RWPE2 (cell line): ENCODE measurements at regions not wholly inside any gene's neighbourhood (a gene's known extent, or its start where the extent isn't known, plus 50 kb on each side); places are given as distances from the start of the nearest gene placed in this dataset.

Source experiments
- ATAC-seq: fragments of 200-7000 bp; cut with Tn5 transposase; 3 replicates; pipeline ENCODE4 v1.9.1; 2021; ENCODE audit warnings: low read depth
- DNase-seq: peaks from one replicate; pipeline ENCODE4 v3.0.0-alpha.2; 2020; ENCODE audit warnings: low spot score
- H3K27ac ChIP-seq: fragments of 450-650 bp; 2 replicates; pipeline ENCODE4 v1.5.1; 2017; ENCODE audit warnings: mild to moderate bottlenecking; ENCODE audit not compliant: poor library complexity, severe bottlenecking
- H3K27me3 ChIP-seq: fragments of 250-450 bp; sonication (Bioruptor Pico); 2 replicates; pipeline ENCODE4 v1.5.1; 2021; ENCODE audit warnings: mild to moderate bottlenecking, moderate library complexity; ENCODE audit not compliant: insufficient read depth, poor library complexity, severe bottlenecking
- H3K36me3 ChIP-seq: fragments of 250-450 bp; sonication (Bioruptor Pico); 2 replicates; pipeline ENCODE4 v1.5.1; 2020; ENCODE audit warnings: low read depth, mild to moderate bottlenecking, moderate library complexity
- H3K4me1 ChIP-seq: fragments of 250-450 bp; sonication (Bioruptor Pico); 2 replicates; pipeline ENCODE4 v1.5.1; 2021; ENCODE audit warnings: mild to moderate bottlenecking, moderate library complexity; ENCODE audit not compliant: insufficient read depth, poor library complexity, severe bottlenecking
- H3K4me3 ChIP-seq: fragments of 250-450 bp; sonication (Bioruptor Pico); 2 replicates; pipeline ENCODE4 v1.5.1; 2021; ENCODE audit warnings: mild to moderate bottlenecking, moderate library complexity; ENCODE audit not compliant: severe bottlenecking
- H3K9me3 ChIP-seq: fragments of 250-450 bp; sonication (Bioruptor Pico); 2 replicates; pipeline ENCODE4 v1.5.1; 2021; ENCODE audit warnings: mild to moderate bottlenecking, moderate library complexity; ENCODE audit not compliant: severe bottlenecking
- CTCF ChIP-seq: fragments of 450-650 bp; IDR thresholded peaks from one replicate; pipeline ENCODE4 v1.5.1; 2017; ENCODE audit warnings: mild to moderate bottlenecking, moderate library complexity; ENCODE audit not compliant: poor library complexity, severe bottlenecking

GRCh38 chr4:164192844-164193243 is 561.1 kb upstream of the SMIM31 start:
- no peaks in the 10 kb centered on the region for H3K4me1 ChIP-seq
- H3K4me3 ChIP-seq = no peak overlapping the region
- H3K27me3 ChIP-seq = no peaks in the 10 kb centered on the region
- no peaks in the 10 kb centered on the region for H3K9me3 ChIP-seq
- no peak overlapping the region for H3K27ac ChIP-seq
- H3K36me3 ChIP-seq = no peaks in the 10 kb centered on the region
- DNase-seq (no peak), ATAC-seq (no peak)
- TF ChIP-seq CTCF = no peak

GRCh38 chr4:164193676-164194075 is 560.3 kb upstream of the SMIM31 start:
- ATAC-seq (no peak), DNase-seq (no peak)
- H3K4me1 ChIP-seq = no peaks in the 10 kb centered on the region
- no peaks in the 10 kb centered on the region for H3K36me3 ChIP-seq
- H3K4me3 ChIP-seq = no peak overlapping the region
- TF ChIP-seq CTCF = no peak
- H3K9me3 ChIP-seq = no peaks in the 10 kb centered on the region
- H3K27ac ChIP-seq = no peak overlapping the region
- H3K27me3 ChIP-seq = no peaks in the 10 kb centered on the region

- ATAC-seq = no peak
- no peak overlapping the region for H3K27ac ChIP-seq
- no peak for DNase-seq
- H3K9me3 ChIP-seq = no peaks in the 10 kb centered on the region
- H3K27me3 ChIP-seq = no peaks in the 10 kb centered on the region
- TF ChIP-seq CTCF = no peak
- no peaks in the 10 kb centered on the region for H3K4me1 ChIP-seq
- H3K4me3 ChIP-seq = no peak overlapping the region
- H3K36me3 ChIP-seq = no peaks in the 10 kb centered on the region
Measured at GRCh38 chr4:164197556-164197955, 556.4 kb upstream of the SMIM31 start.

- H3K36me3 ChIP-seq = no peaks in the 10 kb centered on the region
- H3K9me3 ChIP-seq = no peaks in the 10 kb centered on the region
- ATAC-seq (no peak), DNase-seq (no peak)
- no peak for TF ChIP-seq CTCF
- H3K4me3 ChIP-seq = no peak overlapping the region
- H3K27ac ChIP-seq = peak overlapping the region; percentile 83
- no peaks in the 10 kb centered on the region for H3K27me3 ChIP-seq
- H3K4me1 ChIP-seq = peaks cover 15% of the 10 kb centered on the region
Measured at GRCh38 chr4:164203476-164203875, 550.5 kb upstream of the SMIM31 start.

GRCh38 chr4:164204434-164204833 is 549.5 kb upstream of the SMIM31 start:
- Histone ChIP-seq H3K36me3 (no peaks in the 10 kb centered on the region), H3K4me1 (peaks cover 15% of the 10 kb centered on the region), H3K27ac (peak overlapping the region; percentile 83), H3K9me3 (no peaks in the 10 kb centered on the region), H3K4me3 (no peak overlapping the region), H3K27me3 (no peaks in the 10 kb centered on the region)
- DNase-seq = no peak
- no peak for TF ChIP-seq CTCF
- ATAC-seq = peak; percentile 95
